ENCODE measurements at regions not wholly inside any gene's neighbourhood (a gene's known extent, or its start where the extent isn't known, plus 50 kb on each side); places are given as distances from the start of the nearest gene placed in this dataset.
"Not testable (repeated sequence)": the region's sequence is repeated elsewhere in the genome, so short reads cannot be mapped to it uniquely, and the experiment has no call there.

- no peak for DNase-seq
Measured at GRCh38 chr4:38442073-38442788, 221.8 kb upstream of the KLF3 start.

- DNase-seq = no peak
Measured at GRCh38 chr4:38449506-38450174, 214.4 kb upstream of the KLF3 start.

GRCh38 chr4:38452009-38452408 is 212.0 kb upstream of the KLF3 start:
- peak; percentile 57 for DNase-seq

- DNase-seq = no peak
Measured at GRCh38 chr4:38452542-38452941, 211.5 kb upstream of the KLF3 start.

GRCh38 chr4:38453253-38453881 is 210.6 kb upstream of the KLF3 start:
- DNase-seq = peak; percentile 30

GRCh38 chr4:38454284-38454683 is 209.7 kb upstream of the KLF3 start:
- DNase-seq = no peak

GRCh38 chr4:38455092-38455862 is 208.7 kb upstream of the KLF3 start:
- peak; percentile 67 for DNase-seq

- no peak for DNase-seq
Measured at GRCh38 chr4:38456096-38456495, 207.9 kb upstream of the KLF3 start.

- no peak for DNase-seq
Measured at GRCh38 chr4:38461342-38461741, 202.7 kb upstream of the KLF3 start.

GRCh38 chr4:38462367-38463055 is 201.5 kb upstream of the KLF3 start:
- DNase-seq = no peak

GRCh38 chr4:38463268-38463958 is 200.6 kb upstream of the KLF3 start:
- DNase-seq = no peak

- DNase-seq = no peak
Measured at GRCh38 chr4:38464328-38464727, 199.7 kb upstream of the KLF3 start.

GRCh38 chr4:38466401-38466800 is 197.6 kb upstream of the KLF3 start:
- no peak for DNase-seq

GRCh38 chr4:38467296-38467695 is 196.7 kb upstream of the KLF3 start:
- no peak for DNase-seq

GRCh38 chr4:38468339-38468866 is 195.6 kb upstream of the KLF3 start:
- no peak for DNase-seq

- DNase-seq = no peak
Measured at GRCh38 chr4:38469410-38469809, 194.6 kb upstream of the KLF3 start.

GRCh38 chr4:38470735-38471262 is 193.2 kb upstream of the KLF3 start:
- no peak for DNase-seq

GRCh38 chr4:38482696-38483095 is 181.3 kb upstream of the KLF3 start:
- DNase-seq = no peak

GRCh38 chr4:38483628-38484027 is 180.4 kb upstream of the KLF3 start:
- not testable (repeated sequence) for DNase-seq

- DNase-seq = no peak
Measured at GRCh38 chr4:38489011-38489861, 174.8 kb upstream of the KLF3 start.

Data from activated CD4-positive, alpha-beta T cell treated with anti-CD3 and anti-CD28 coated beads, Interleukin-10, Interleukin-2, amounts not matched to agents 100 ng/mL and 50 ng/mL, durations not matched to agents 16 hours and 8 hours (primary cell).